ENCODE measurements at regions not wholly inside any gene's neighbourhood (a gene's known extent, or its start where the extent isn't known, plus 50 kb on each side); places are given as distances from the start of the nearest gene placed in this dataset.

GRCh38 chr7:41146429-41146828, 556.5 kb downstream of the INHBA start:
- Histone ChIP-seq H3K27me3 (replicated peaks in 1 of 7) (no peaks in the 10 kb centered on the region), H3K36me3 (no peaks in the 10 kb centered on the region), H3K4me3 (no peak overlapping the region), H3K4me1 (no peaks in the 10 kb centered on the region), H3K27ac (no peak overlapping the region), H3K9me3 (peaks cover 0 to 5% (median 0%) of the 10 kb centered on the region in 8 donors)
- intact Hi-C loops (cut with DNase I; ENCODE audit: low total_unique reads) = no loop called here
- no peak for DNase-seq
- WGBS, 5 donors = 89 to 97% (median 94%) methylated on average over 3 of the region's 3 CpGs
- TF ChIP-seq POLR2A (IDR thresholded peaks at IDR 0.05) (no peak), CTCF (IDR thresholded peaks at IDR 0.05 in 8 of 11, conservative IDR thresholded peaks at IDR 0.05 in 3 of 11) (no peak), POLR2AphosphoS5 (IDR thresholded peaks at IDR 0.05) (no peak)

- no peaks in the 10 kb centered on the region for H3K27me3 ChIP-seq (replicated peaks in 1 of 7)
- no peak overlapping the region for H3K27ac ChIP-seq
- H3K4me3 ChIP-seq = no peak overlapping the region
- WGBS, 5 donors = 84 to 92% (median 88%) methylated on average over 3 of the region's 3 CpGs
- intact Hi-C loops (cut with DNase I; ENCODE audit: low total_unique reads) = no loop called here
- no peak for TF ChIP-seq CTCF (IDR thresholded peaks at IDR 0.05 in 8 of 11, conservative IDR thresholded peaks at IDR 0.05 in 3 of 11)
- no peak for TF ChIP-seq POLR2AphosphoS5 (IDR thresholded peaks at IDR 0.05)
- no peak for TF ChIP-seq POLR2A (IDR thresholded peaks at IDR 0.05)
- H3K4me1 ChIP-seq = no peaks in the 10 kb centered on the region
- DNase-seq = no peak
- peaks cover 0 to 5% (median 0%) of the 10 kb centered on the region in 8 donors for H3K9me3 ChIP-seq
- H3K36me3 ChIP-seq = no peaks in the 10 kb centered on the region
Observed at GRCh38 chr7:41145656-41146055, 557.2 kb downstream of the INHBA start.

- H3K27ac ChIP-seq = no peak overlapping the region
- no peak overlapping the region for H3K4me3 ChIP-seq
- TF ChIP-seq POLR2A (IDR thresholded peaks at IDR 0.05) (no peak), POLR2AphosphoS5 (IDR thresholded peaks at IDR 0.05) (no peak), CTCF (IDR thresholded peaks at IDR 0.05 in 8 of 11, conservative IDR thresholded peaks at IDR 0.05 in 3 of 11) (no peak)
- H3K4me1 ChIP-seq = no peaks in the 10 kb centered on the region
- no peaks in the 10 kb centered on the region for H3K9me3 ChIP-seq
- DNase-seq = no peak
- H3K27me3 ChIP-seq (replicated peaks in 1 of 7) = no peaks in the 10 kb centered on the region
- intact Hi-C loops (cut with DNase I; ENCODE audit: low total_unique reads) = no loop called here
- no peaks in the 10 kb centered on the region for H3K36me3 ChIP-seq
Observed at GRCh38 chr7:41142904-41143473, 559.9 kb downstream of the INHBA start.

GRCh38 chr7:41139789-41140188, 563.1 kb downstream of the INHBA start:
- H3K4me1 ChIP-seq = peaks cover 0 to 3% (median 0%) of the 10 kb centered on the region in 6 donors
- TF ChIP-seq POLR2A (IDR thresholded peaks at IDR 0.05) = no peak
- TF ChIP-seq CTCF (IDR thresholded peaks at IDR 0.05 in 8 of 11, conservative IDR thresholded peaks at IDR 0.05 in 3 of 11) = no peak
- no peak for TF ChIP-seq POLR2AphosphoS5 (IDR thresholded peaks at IDR 0.05)
- H3K4me3 ChIP-seq = no peak overlapping the region
- no peak for DNase-seq
- intact Hi-C loops (cut with DNase I; ENCODE audit: low total_unique reads) = no loop called here
- H3K36me3 ChIP-seq = no peaks in the 10 kb centered on the region
- H3K27ac ChIP-seq = no peak overlapping the region
- H3K27me3 ChIP-seq (replicated peaks in 1 of 7) = peaks cover 0 to 7% (median 0%) of the 10 kb centered on the region in 7 donors
- no peaks in the 10 kb centered on the region for H3K9me3 ChIP-seq
- 82 to 92% (median 88%) methylated on average over 5 of the region's 5 CpGs for WGBS, 5 donors
